K562 (cell line): ENCODE measurements at regions not wholly inside any gene's neighbourhood (a gene's known extent, or its start where the extent isn't known, plus 50 kb on each side); places are given as distances from the start of the nearest gene placed in this dataset.

Experiments
- CSDE1 ChIP-seq, 2 experiments: fragments of 450-650 bp; IDR thresholded peaks; 2 replicates each; pipeline ENCODE4 v1.6.1; 2016; ENCODE audit warnings: mild to moderate bottlenecking in 1 of 2
- MAX ChIP-seq: sonication (generic); formaldehyde crosslinking; IDR thresholded peaks from 2 replicates; pipeline ENCODE4 v1.9.0; 2022; ENCODE audit warnings: mild to moderate bottlenecking, missing genetic modification reagents
- MGA ChIP-seq: fragments of 450-650 bp; IDR thresholded peaks from 2 replicates; pipeline ENCODE4 v1.6.1; 2016; ENCODE audit warnings: mild to moderate bottlenecking, moderate library complexity
- MYC ChIP-seq, 2 experiments: fragments of 250-450 bp in 1 of 2; sonication (Bioruptor Pico) in 1 of 2; IDR thresholded peaks; 2 replicates each; pipeline versions ENCODE4 v1.5.1 to v1.6.1; 2012 to 2021; ENCODE audit warnings: low read depth in 2 of 2, borderline replicate concordance in 1 of 2, improper control_type of control experiment in 1 of 2, low read length in 1 of 2, mild to moderate bottlenecking in 1 of 2, moderate library complexity in 1 of 2
- RAD21 ChIP-seq, 2 experiments: fragments of 250-450 bp in 1 of 2; fragments of 450-650 bp in 1 of 2; sonication (Bioruptor Pico) in 1 of 2; formaldehyde crosslinking in 1 of 2; IDR thresholded peaks in 1 of 2; conservative IDR thresholded peaks in 1 of 2; 2 replicates each; pipeline versions ENCODE4 v1.4.0 to v1.8.0; 2020 to 2022; ENCODE audit warnings: mild to moderate bottlenecking in 2 of 2, moderate library complexity in 1 of 2
- RBBP5 ChIP-seq: fragments of 200-600 bp; sonication (generic); IDR thresholded peaks from 2 replicates; pipeline ENCODE4 v1.6.1; 2012; ENCODE audit warnings: borderline replicate concordance, mild to moderate bottlenecking, low read length, control low read depth, inconsistent platforms; ENCODE audit not compliant: insufficient read depth, poor library complexity, severe bottlenecking
- SMARCC2 ChIP-seq: fragments of 450-650 bp; IDR thresholded peaks from 2 replicates; pipeline ENCODE4 v1.6.1; 2017; ENCODE audit warnings: antibody characterized with exemption, moderate library complexity, mild to moderate bottlenecking, low read depth

GRCh38 chr4:108336076-108336475, 167.3 kb upstream of the LEF1 start (continued):
- no peak for TF ChIP-seq MYC (IDR thresholded peaks at IDR 0.05; ENCODE audit: low read depth, low read length)
- no peak for TF ChIP-seq MYC (CRISPR knock-in tag; IDR thresholded peaks at IDR 0.05; ENCODE audit: borderline replicate concordance, low read depth)
- no peak for TF ChIP-seq RAD21 (CRISPR knock-in tag; conservative IDR thresholded peaks at IDR 0.05 in 1 of 2, IDR thresholded peaks at IDR 0.05 in 1 of 2)
- TF ChIP-seq SMARCC2 = no peak
- TF ChIP-seq MGA = no peak
- no peak for TF ChIP-seq MAX (CRISPR knock-in tag)
- TF ChIP-seq RBBP5 = no peak
- TF ChIP-seq CSDE1 (IDR thresholded peaks at IDR 0.05) = no peak
- TF ChIP-seq, all 486 proteins: peak for 0
